ENCODE measurements at regions not wholly inside any gene's neighbourhood (a gene's known extent, or its start where the extent isn't known, plus 50 kb on each side); places are given as distances from the start of the nearest gene placed in this dataset.

GRCh38 chr2:188142088-188142487 is 149.6 kb upstream of the GULP1 start:
- Mint-ChIP-seq H3K9me3 (peaks cover 3% of the 10 kb centered on the region; the same call in 1 of the 3 replicates), H3K27me3 (ENCODE audit: insufficient read depth, low read depth, poor library complexity) (no peaks in the 10 kb centered on the region), H3K4me1 (peaks cover 7% of the 10 kb centered on the region), H3K27ac (no peak overlapping the region), H3K36me3 (ENCODE audit: low read depth) (peaks cover 3% of the 10 kb centered on the region; the same call in 1 of the 3 replicates), H3K4me3 (no peak overlapping the region)
- Histone ChIP-seq H3K4me1 (ENCODE audit: insufficient read depth) (no peaks in the 10 kb centered on the region), H3K4me3 (no peak overlapping the region), H4K20me1 (replicated peaks; ENCODE audit: insufficient read depth) (no peaks in the 10 kb centered on the region), H3K9me2 (ENCODE audit: insufficient read depth) (no peaks in the 10 kb centered on the region), H2AFZ (no peak overlapping the region), H3K27ac (ENCODE audit: low read depth) (no peak overlapping the region; the same call in 1 of the 2 replicates), H3K27me3 (ENCODE audit: insufficient read depth) (no peaks in the 10 kb centered on the region), H3F3A (replicated peaks; ENCODE audit: low read depth) (no peaks in the 10 kb centered on the region), H3K79me2 (replicated peaks; ENCODE audit: insufficient read depth) (no peaks in the 10 kb centered on the region), H3K36me3 (ENCODE audit: insufficient read depth) (no peaks in the 10 kb centered on the region), H3K4me2 (no peak overlapping the region)
- TF ChIP-seq ZNF462 (CRISPR knock-in tag; IDR thresholded peaks at IDR 0.05) (no peak), JUNB (IDR thresholded peaks at IDR 0.05; ENCODE audit: unreplicated experiment) (no peak), POLR2AphosphoS5 (IDR thresholded peaks at IDR 0.05; ENCODE audit: low read depth) (no peak)
- ATAC-seq (no peak), DNase-seq (ENCODE audit: low spot score) (no peak)

GRCh38 chr2:188142636-188143295 is 148.9 kb upstream of the GULP1 start:
- Histone ChIP-seq H3K27ac (ENCODE audit: low read depth) (no peak overlapping the region), H2AFZ (no peak overlapping the region), H3K4me2 (no peak overlapping the region), H3F3A (replicated peaks; ENCODE audit: low read depth) (no peaks in the 10 kb centered on the region), H3K27me3 (ENCODE audit: insufficient read depth) (no peaks in the 10 kb centered on the region), H3K9me2 (ENCODE audit: insufficient read depth) (no peaks in the 10 kb centered on the region), H3K79me2 (replicated peaks; ENCODE audit: insufficient read depth) (no peaks in the 10 kb centered on the region), H4K20me1 (replicated peaks; ENCODE audit: insufficient read depth) (no peaks in the 10 kb centered on the region), H3K4me1 (ENCODE audit: insufficient read depth) (no peaks in the 10 kb centered on the region), H3K36me3 (ENCODE audit: insufficient read depth) (no peaks in the 10 kb centered on the region), H3K4me3 (no peak overlapping the region)
- Mint-ChIP-seq H3K9me3 (no peaks in the 10 kb centered on the region), H3K4me3 (no peak overlapping the region), H3K27me3 (ENCODE audit: insufficient read depth, low read depth, poor library complexity) (no peaks in the 10 kb centered on the region), H3K36me3 (ENCODE audit: low read depth) (no peaks in the 10 kb centered on the region), H3K4me1 (peaks cover 7% of the 10 kb centered on the region), H3K27ac (no peak overlapping the region)
- DNase-seq (ENCODE audit: low spot score) = no peak
- no peak for ATAC-seq
- TF ChIP-seq REST (IDR thresholded peaks at IDR 0.05; ENCODE audit: unreplicated experiment) (no peak), ZNF114 (CRISPR knock-in tag; IDR thresholded peaks at IDR 0.05) (no peak), NANOG (IDR thresholded peaks at IDR 0.05; ENCODE audit: borderline replicate concordance) (no peak), ZNF331 (CRISPR knock-in tag; IDR thresholded peaks at IDR 0.05; ENCODE audit: low read depth) (no peak), EZH2phosphoT487 (IDR thresholded peaks at IDR 0.05; ENCODE audit: unreplicated experiment) (no peak), CTCF (conservative IDR thresholded peaks at IDR 0.05; ENCODE audit: low read depth in 2 of 2) (no peak)
